ENCODE measurements at regions not wholly inside any gene's neighbourhood (a gene's known extent, or its start where the extent isn't known, plus 50 kb on each side); places are given as distances from the start of the nearest gene placed in this dataset.

GRCh38 chr6:91305755-91306154 is 718.9 kb upstream of the MAP3K7 start:
- no peak for TF ChIP-seq CTCF (IDR thresholded peaks at IDR 0.05)
- TF ChIP-seq POLR2A (IDR thresholded peaks at IDR 0.05): no peak
